ENCODE measurements at regions not wholly inside any gene's neighbourhood (a gene's known extent, or its start where the extent isn't known, plus 50 kb on each side); places are given as distances from the start of the nearest gene placed in this dataset.

- no peak overlapping the region for H3K4me3 Mint-ChIP-seq
- H3K4me3 ChIP-seq (ENCODE audit: low read length), result no peak overlapping the region
- no peak overlapping the region for H3K27ac ChIP-seq (ENCODE audit: low read depth, low read length)
- H3K36me3 Mint-ChIP-seq (ENCODE audit: low read depth), result no peaks in the 10 kb centered on the region
- no peaks in the 10 kb centered on the region for H3K27me3 ChIP-seq (ENCODE audit: control insufficient read depth, insufficient read depth, low read length, poor library complexity, severe bottlenecking)
- TF ChIP-seq, protein P1, sequence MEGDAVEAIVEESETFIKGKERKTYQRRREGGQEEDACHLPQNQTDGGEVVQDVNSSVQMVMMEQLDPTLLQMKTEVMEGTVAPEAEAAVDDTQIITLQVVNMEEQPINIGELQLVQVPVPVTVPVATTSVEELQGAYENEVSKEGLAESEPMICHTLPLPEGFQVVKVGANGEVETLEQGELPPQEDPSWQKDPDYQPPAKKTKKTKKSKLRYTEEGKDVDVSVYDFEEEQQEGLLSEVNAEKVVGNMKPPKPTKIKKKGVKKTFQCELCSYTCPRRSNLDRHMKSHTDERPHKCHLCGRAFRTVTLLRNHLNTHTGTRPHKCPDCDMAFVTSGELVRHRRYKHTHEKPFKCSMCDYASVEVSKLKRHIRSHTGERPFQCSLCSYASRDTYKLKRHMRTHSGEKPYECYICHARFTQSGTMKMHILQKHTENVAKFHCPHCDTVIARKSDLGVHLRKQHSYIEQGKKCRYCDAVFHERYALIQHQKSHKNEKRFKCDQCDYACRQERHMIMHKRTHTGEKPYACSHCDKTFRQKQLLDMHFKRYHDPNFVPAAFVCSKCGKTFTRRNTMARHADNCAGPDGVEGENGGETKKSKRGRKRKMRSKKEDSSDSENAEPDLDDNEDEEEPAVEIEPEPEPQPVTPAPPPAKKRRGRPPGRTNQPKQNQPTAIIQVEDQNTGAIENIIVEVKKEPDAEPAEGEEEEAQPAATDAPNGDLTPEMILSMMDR (conservative IDR thresholded peaks at IDR 0.05), result no peak
- H3K27ac Mint-ChIP-seq, result no peak overlapping the region
- no peaks in the 10 kb centered on the region for H3K4me1 Mint-ChIP-seq
- no peaks in the 10 kb centered on the region for H3K9me3 Mint-ChIP-seq
- H3K9me3 ChIP-seq (ENCODE audit: control insufficient read depth, low read length), result no peaks in the 10 kb centered on the region
- no peak for DNase-seq
- H3K36me3 ChIP-seq (ENCODE audit: control insufficient read depth, insufficient read depth, low read length), result no peaks in the 10 kb centered on the region
- no peaks in the 10 kb centered on the region for H3K4me1 ChIP-seq (ENCODE audit: control insufficient read depth, insufficient read depth, low read length)
- no peak overlapping the region for H3K9ac ChIP-seq (ENCODE audit: extremely low read depth, low read length, poor library complexity, severe bottlenecking)
- no peaks in the 10 kb centered on the region for H3K27me3 Mint-ChIP-seq (ENCODE audit: insufficient read depth)
These were observed 123.6 kb upstream of the KCNJ6 start for GRCh38 chr21:38039841-38040240.

DNA sequence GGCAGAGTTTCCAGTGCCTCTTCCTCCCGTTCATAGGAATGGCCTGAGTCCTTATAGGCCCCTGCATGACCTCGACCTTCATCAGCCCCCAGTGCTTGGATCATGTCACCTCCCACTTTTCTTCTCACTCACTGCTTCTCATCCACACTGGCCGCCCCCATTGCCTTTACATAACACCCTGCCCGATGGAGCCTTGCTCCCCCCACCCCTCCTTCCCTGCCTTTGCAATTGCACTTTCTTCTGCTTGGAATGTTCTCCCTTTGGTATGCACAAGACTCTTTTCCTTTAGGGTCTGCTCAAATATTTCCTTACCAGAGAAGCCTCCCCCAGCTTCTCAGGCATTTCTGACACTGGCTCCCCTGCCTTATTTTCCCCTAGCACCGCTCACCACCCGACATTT lies 125.2 kb upstream of the KCNJ6 start:
- 33 to 64% methylated on average over 4 to 6 of the region's 6 CpGs for WGBS, 2 experiments (ENCODE audit: insufficient coverage in 1 of 2, insufficient read length in 1 of 2)
- TF ChIP-seq, protein P1 (conservative IDR thresholded peaks at IDR 0.05), result no peak
- Mint-ChIP-seq H3K27ac (no peak overlapping the region), H3K9me3 (no peaks in the 10 kb centered on the region), H3K4me3 (no peak overlapping the region), H3K4me1 (no peaks in the 10 kb centered on the region), H3K27me3 (ENCODE audit: insufficient read depth) (no peaks in the 10 kb centered on the region), H3K36me3 (ENCODE audit: low read depth) (no peaks in the 10 kb centered on the region)
- no peak for DNase-seq
- Histone ChIP-seq H3K27me3 (ENCODE audit: control insufficient read depth, insufficient read depth, low read length, poor library complexity, severe bottlenecking) (no peaks in the 10 kb centered on the region), H3K36me3 (ENCODE audit: control insufficient read depth, insufficient read depth, low read length) (no peaks in the 10 kb centered on the region), H3K4me1 (ENCODE audit: control insufficient read depth, insufficient read depth, low read length) (no peaks in the 10 kb centered on the region), H3K27ac (ENCODE audit: low read depth, low read length) (no peak overlapping the region), H3K9me3 (ENCODE audit: control insufficient read depth, low read length) (no peaks in the 10 kb centered on the region), H3K4me3 (ENCODE audit: low read length) (no peak overlapping the region), H3K9ac (ENCODE audit: extremely low read depth, low read length, poor library complexity, severe bottlenecking) (no peak overlapping the region)

DNA sequence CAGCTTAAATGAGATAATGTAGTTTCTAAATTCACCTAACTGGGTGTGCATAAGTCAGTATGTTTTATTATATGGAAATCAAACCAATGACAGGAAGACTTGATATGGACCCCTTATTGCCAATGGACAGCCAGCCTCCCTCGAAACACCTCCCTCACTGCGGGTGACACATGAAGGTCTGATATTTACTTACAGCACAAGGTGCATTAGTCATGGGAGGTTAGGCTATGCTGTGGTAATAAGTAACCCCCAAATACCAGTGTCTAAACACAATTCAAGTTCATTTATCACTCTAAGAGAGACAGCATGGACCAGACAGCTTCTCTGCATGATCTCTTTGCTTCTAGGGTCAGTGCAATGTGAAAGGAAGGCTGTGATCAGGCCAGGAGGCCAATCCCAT lies 126.0 kb upstream of the KCNJ6 start:
- Mint-ChIP-seq H3K27ac (no peak overlapping the region), H3K9me3 (no peaks in the 10 kb centered on the region), H3K36me3 (ENCODE audit: low read depth) (no peaks in the 10 kb centered on the region), H3K4me1 (no peaks in the 10 kb centered on the region), H3K4me3 (no peak overlapping the region), H3K27me3 (ENCODE audit: insufficient read depth) (no peaks in the 10 kb centered on the region)
- Histone ChIP-seq H3K27me3 (ENCODE audit: control insufficient read depth, insufficient read depth, low read length, poor library complexity, severe bottlenecking) (no peaks in the 10 kb centered on the region), H3K27ac (ENCODE audit: low read depth, low read length) (no peak overlapping the region), H3K36me3 (ENCODE audit: control insufficient read depth, insufficient read depth, low read length) (no peaks in the 10 kb centered on the region), H3K4me1 (ENCODE audit: control insufficient read depth, insufficient read depth, low read length) (no peaks in the 10 kb centered on the region), H3K9me3 (ENCODE audit: control insufficient read depth, low read length) (no peaks in the 10 kb centered on the region), H3K4me3 (ENCODE audit: low read length) (no peak overlapping the region), H3K9ac (ENCODE audit: extremely low read depth, low read length, poor library complexity, severe bottlenecking) (no peak overlapping the region)
- TF ChIP-seq, protein P1 (conservative IDR thresholded peaks at IDR 0.05), result no peak
- DNase-seq, result no peak
- WGBS, 2 experiments (ENCODE audit: insufficient coverage in 1 of 2, insufficient read length in 1 of 2), result 100% methylated on average over 2 of the region's 2 CpGs; no CpG with 5 or more reads in 1 of the 2 experiments
